ENCODE measurements at regions not wholly inside any gene's neighbourhood (a gene's known extent, or its start where the extent isn't known, plus 50 kb on each side); places are given as distances from the start of the nearest gene placed in this dataset.

DNA sequence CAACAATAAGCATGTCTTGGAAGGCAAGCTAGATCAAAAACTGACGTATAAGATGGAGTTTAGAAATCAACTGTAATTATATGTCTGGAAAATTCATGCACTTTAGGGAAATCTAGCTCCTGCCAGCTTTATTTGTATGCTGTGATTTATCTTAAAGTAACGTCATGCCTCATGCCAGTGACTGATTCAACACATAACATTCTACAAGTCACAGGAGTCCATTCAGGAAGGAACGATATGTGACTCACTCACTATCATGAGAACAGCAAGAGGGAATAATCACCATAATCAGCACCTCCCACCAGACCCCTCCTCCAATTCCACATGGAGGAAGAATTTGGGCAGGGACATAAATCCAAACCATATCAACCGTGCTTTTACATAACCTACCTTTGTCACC lies 682.4 kb upstream of the ADAMTS5 start:
- no peak for DNase-seq

DNA sequence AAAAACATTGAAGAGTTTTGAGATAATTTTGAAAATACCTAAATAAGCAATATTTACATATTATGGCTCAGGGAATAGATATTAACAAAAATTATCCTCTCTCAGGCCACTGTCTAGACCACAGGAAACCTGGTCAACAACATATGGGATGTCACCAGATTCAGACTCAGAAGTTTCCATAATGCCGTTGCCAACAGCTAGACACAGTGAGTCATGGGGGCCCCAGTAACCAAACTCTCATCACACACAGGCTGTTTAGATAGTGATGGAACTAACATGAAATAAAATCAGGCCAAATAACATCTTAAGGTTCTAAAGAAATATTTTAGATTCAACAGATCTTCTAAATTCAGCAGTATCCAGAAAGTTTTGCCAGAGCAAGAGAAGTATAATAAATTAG lies 681.7 kb upstream of the ADAMTS5 start:
- DNase-seq, result no peak

DNA sequence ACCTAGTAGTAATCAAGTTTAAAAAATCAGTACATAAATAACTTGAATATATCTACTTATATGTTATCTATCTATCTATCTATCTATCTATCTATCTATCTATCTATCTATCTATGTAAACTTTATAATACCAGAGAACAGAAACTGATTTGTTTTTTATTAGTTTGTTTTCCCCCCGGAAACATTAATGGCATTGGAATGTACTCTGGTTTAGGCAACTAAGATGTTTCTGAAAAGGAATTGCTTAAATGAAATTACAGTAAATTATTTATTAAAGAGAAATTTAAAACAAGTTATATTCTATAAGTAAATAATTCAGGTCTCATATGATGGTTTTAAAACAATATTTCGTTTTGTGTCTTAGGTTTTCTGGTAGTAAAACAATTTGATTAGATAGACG lies 681.0 kb upstream of the ADAMTS5 start:
- DNase-seq, result no peak

GRCh38 chr21:27647401-27647800 lies 680.5 kb upstream of the ADAMTS5 start:
- DNase-seq, result no peak

DNA sequence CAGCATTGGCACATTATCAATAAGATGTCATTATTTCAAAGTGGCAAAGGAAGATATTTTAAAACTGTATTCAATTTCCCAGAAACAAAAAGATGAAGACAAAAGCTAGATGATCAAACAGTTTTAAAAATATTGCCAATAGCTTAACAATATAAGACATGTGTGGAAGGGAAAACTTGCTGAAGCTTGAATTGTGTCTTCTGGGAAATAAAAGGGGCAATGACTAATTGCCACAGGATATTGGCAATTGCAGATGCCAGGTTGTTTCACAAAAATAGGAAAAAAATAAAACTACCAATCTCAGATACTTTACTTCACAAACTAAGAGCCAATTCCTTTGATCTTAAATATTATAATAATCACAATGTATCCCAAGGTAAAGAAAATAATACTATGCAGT lies 679.8 kb upstream of the ADAMTS5 start:
- no peak for DNase-seq

GRCh38 chr21:27646056-27646455 lies 679.2 kb upstream of the ADAMTS5 start:
- no peak for DNase-seq

DNA sequence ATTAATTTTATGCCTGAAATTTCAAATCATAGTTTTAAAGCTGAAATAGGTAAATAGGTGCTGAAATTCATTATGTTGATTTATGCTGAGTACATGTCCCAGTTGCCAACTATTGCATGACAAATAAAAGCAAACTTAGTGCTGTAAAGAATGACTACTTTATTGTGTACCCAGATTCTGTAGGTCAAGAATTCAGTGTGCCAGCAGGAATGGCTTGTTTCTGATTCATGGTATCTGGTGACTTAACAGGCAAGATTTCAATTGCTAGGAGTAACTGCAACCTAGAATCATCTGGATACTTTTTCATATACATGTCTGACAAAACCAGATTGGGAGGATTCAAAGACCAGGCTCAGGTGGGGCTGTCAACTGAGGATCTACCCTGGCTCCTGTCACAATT lies 678.4 kb upstream of the ADAMTS5 start:
- no peak for DNase-seq

GRCh38 chr21:27643326-27643725 lies 676.4 kb upstream of the ADAMTS5 start:
- DNase-seq, result no peak

DNA sequence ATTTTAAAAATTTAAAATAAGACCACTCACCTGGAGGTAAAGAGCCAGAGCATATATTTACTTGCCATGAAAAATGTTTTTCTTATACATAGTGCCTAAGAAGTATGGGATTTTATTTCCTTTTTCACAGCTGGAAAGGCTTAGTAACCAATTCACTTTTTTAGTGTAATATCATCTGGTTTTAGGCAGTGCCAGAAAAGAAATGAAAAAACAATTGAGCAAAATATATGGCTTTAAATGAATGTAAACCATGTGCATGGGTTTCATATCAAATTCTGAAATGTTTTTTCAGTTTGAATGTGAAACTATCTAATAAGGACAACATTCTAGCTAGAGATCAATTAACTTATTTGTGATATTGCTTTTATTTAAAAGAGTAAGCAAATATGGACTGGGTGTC lies 672.4 kb upstream of the ADAMTS5 start:
- no peak for DNase-seq

- no peak for DNase-seq
These were observed 669.8 kb upstream of the ADAMTS5 start for GRCh38 chr21:27636656-27637055.

DNA sequence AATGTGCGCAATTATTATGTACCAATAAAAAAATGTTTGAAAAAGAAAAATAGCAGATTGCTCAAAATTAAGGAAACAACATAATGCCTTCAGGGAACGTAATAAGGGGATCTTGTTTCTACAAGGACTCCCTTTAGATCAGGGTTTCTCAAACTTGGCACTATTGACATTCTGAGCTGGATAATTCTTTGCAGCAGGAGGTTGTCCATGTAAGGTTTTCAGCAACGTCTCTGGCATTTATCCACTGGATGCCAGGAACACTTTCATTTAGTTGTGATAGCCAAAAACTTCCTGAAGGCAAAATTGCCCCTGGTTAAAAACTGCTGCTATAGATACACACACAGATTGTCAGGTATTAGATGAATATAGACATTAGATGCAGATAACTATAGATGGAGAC lies 666.7 kb upstream of the ADAMTS5 start:
- DNase-seq, result no peak

GRCh38 chr21:27631471-27631870 lies 664.6 kb upstream of the ADAMTS5 start:
- DNase-seq, result no peak

- DNase-seq, result no peak
These were observed 655.7 kb upstream of the ADAMTS5 start for GRCh38 chr21:27622631-27623030.

GRCh38 chr21:27614231-27614630 lies 647.3 kb upstream of the ADAMTS5 start:
- no peak for DNase-seq

DNA sequence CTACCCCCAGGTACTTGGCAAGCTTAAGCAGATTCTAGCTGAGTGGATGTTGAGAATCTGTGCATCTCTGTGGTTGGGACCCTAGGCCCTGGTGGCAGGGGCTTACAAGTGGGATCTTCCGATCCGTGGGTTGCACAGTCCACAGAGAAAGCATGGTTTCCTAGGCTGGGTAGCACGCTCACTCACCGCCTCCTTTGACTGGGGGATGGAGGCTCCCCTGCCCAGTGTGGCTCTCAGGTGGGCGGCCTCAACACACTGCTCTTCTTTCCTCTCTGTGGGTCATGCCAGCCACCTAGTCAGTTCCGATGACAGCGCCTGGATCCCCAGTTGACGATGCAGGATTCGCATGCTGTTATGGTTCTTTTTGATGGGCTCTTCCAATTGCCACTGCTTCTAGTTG lies 639.5 kb upstream of the ADAMTS5 start:
- DNase-seq, result no peak

- no peak for DNase-seq
These were observed 629.3 kb upstream of the ADAMTS5 start for GRCh38 chr21:27596196-27596595.

DNA sequence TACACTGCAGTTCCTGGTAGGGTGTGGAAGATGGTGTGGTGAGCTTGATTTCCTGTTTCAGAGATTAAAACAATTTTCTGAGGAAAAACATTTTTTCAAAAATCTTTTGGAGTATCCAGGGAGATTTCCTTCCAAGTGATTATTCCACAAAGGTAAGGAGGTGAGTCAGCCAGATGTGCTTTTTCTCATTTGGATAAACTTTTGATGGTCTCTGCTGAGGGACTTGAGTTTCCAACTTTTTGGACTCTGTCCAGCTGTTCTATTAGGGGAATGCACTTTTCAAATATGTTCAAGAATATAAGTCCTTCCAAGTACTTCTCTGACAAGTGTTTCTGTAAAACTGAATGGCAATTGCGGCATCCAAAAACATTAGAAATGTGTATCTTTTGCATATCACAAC lies 628.8 kb upstream of the ADAMTS5 start:
- no peak for DNase-seq

DNA sequence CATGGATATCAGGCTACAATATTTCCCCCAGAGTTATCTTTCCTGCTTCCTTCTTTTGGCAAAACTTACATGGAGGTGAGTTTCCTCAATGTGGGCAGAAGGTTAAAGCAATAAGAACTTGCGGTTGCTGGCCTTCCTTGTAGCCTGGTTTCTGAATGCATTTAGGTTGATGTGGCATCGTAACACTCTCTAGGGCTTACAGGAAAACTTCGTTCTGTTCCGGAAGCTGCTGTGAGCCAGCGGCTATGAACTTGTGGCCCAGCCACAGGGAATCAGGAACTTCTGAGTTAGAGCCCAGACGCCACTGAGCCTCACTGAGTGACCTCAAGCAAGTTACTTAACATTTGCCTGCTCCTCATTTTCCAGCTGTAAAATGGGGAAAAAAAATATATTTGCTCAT lies 623.4 kb upstream of the ADAMTS5 start:
- no peak for DNase-seq

DNA sequence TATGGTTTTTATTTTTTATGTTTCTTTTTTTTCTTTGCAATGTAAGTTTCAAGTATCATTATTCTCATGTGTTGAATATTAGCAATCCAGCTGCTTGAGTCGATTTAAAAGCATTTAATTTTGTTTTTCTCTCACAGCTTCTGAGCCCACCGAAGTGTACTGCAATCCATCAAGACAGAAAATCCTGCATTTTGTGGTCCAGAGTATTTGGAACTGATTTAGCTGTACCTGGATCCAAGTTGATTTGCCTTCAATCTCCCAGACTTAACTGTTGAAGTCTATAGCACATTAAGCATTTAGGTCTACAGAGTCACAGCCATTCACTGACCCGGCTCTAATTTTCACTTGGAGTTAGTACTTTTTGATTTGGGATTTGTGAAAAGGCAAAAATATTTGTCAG lies 622.9 kb upstream of the ADAMTS5 start:
- no peak for DNase-seq

DNA sequence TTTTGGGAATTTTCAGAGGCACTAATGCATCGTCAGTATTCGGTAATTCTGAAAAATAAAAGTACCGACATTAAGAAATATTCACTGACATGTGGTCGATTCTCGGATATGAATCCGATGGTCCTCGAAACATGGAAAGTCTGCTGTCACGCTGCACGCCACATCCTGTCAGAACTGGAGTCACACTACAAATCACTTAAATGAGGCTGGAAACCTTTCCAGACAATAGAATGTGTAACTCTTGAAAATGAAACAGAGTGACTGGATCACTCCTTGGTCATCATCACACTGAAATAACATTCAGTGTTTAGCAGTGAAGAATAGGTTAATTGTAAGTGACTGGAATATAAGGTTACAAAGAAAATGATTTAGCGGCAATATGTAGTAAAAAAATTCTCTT lies 620.1 kb upstream of the ADAMTS5 start:
- DNase-seq, result no peak

GRCh38 chr21:27586326-27586725 lies 619.4 kb upstream of the ADAMTS5 start:
- no peak for DNase-seq

GRCh38 chr21:27584256-27584655 lies 617.4 kb upstream of the ADAMTS5 start:
- no peak for DNase-seq

GRCh38 chr21:27582948-27583430 lies 616.1 kb upstream of the ADAMTS5 start:
- no peak for DNase-seq

GRCh38 chr21:27582246-27582947 lies 615.5 kb upstream of the ADAMTS5 start:
- DNase-seq, result no peak

DNA sequence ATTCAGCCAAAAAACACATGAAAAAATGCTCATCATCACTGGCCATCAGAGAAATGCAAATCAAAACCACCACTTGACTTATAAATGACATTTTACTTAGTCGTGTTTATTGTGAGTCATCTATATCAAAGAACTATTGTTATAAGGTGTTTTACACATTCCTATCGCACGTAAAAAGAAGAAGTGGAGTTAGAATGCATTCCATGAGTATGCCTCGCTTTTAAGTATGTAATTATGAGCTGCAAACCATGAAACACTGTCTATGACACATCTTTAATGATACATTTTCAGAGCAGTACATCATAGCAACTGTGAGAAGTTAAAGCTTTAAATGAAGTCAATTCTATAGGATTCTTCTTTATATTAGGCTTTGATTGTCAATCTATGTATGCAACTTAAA lies 614.3 kb upstream of the ADAMTS5 start:
- DNase-seq, result no peak
